DND-41 (cell line): ENCODE measurements at regions not wholly inside any gene's neighbourhood (a gene's known extent, or its start where the extent isn't known, plus 50 kb on each side); places are given as distances from the start of the nearest gene placed in this dataset.

ENCODE experiments used
- ATAC-seq: fragments of 200-7000 bp; cut with Tn5 transposase; 3 replicates; pipeline ENCODE4 v1.9.1; 2021; ENCODE audit warnings: low read depth; ENCODE audit not compliant: insufficient read depth
- DNase-seq: peaks from one replicate; pipeline ENCODE4 v3.0.0-alpha.2; 2020
- H2AFZ ChIP-seq: 2 replicates; pipeline ENCODE4 v1.6.0; 2012; ENCODE audit warnings: low read depth, low read length
- H3K27ac ChIP-seq: 2 replicates; pipeline ENCODE4 v1.5.1; 2012; ENCODE audit warnings: low read length, inconsistent platforms
- H3K27me3 ChIP-seq: fragments of 200-600 bp; sonication (generic); 2 replicates; pipeline ENCODE4 v1.6.0; 2012; ENCODE audit warnings: low read length, mild to moderate bottlenecking, inconsistent platforms; ENCODE audit not compliant: insufficient read depth, poor library complexity
- H3K36me3 ChIP-seq: 2 replicates; pipeline ENCODE4 v1.5.1; 2012; ENCODE audit warnings: low read length, inconsistent platforms; ENCODE audit not compliant: insufficient read depth
- H3K4me1 ChIP-seq: 2 replicates; pipeline ENCODE4 v1.5.1; 2012; ENCODE audit warnings: mild to moderate bottlenecking, low read length; ENCODE audit not compliant: insufficient read depth
- H3K4me2 ChIP-seq: 2 replicates; pipeline ENCODE4 v1.6.0; 2012; ENCODE audit warnings: mild to moderate bottlenecking, moderate library complexity, low read length, inconsistent platforms; ENCODE audit not compliant: insufficient read depth
- H3K4me3 ChIP-seq, 2 experiments: fragments of 200-600 bp in 1 of 2; shearing (Covaris generic) in 1 of 2; 2 replicates each; pipeline ENCODE4 v1.5.1; 2012 to 2016; ENCODE audit warnings: inconsistent platforms in 2 of 2, low read length in 2 of 2, mild to moderate bottlenecking in 2 of 2, low read depth in 1 of 2, moderate library complexity in 1 of 2
- H3K79me2 ChIP-seq: 2 replicates; pipeline ENCODE4 v1.6.0; 2012; ENCODE audit warnings: low read length, inconsistent platforms; ENCODE audit not compliant: insufficient read depth
- H3K9ac ChIP-seq: 2 replicates; pipeline ENCODE4 v1.6.0; 2012; ENCODE audit warnings: low read depth, mild to moderate bottlenecking, inconsistent platforms, low read length, moderate library complexity
- H3K9me3 ChIP-seq: 2 replicates; pipeline ENCODE4 v1.5.1; 2012; ENCODE audit warnings: low read length, moderate library complexity, mild to moderate bottlenecking, inconsistent platforms; ENCODE audit not compliant: insufficient read depth, severe bottlenecking
- H4K20me1 ChIP-seq: 2 replicates; pipeline ENCODE4 v1.6.0; 2012; ENCODE audit warnings: low read length; ENCODE audit not compliant: insufficient read depth
- EZH2 ChIP-seq: IDR thresholded peaks from 3 replicates; pipeline ENCODE4 v1.6.1; 2012; ENCODE audit warnings: borderline replicate concordance, low read depth, mild to moderate bottlenecking, moderate library complexity, low read length, inconsistent platforms; ENCODE audit not compliant: severe bottlenecking
- TF ChIP-seq, protein P1 (sequence below): IDR thresholded peaks from 2 replicates; pipeline ENCODE4 v1.5.1; 2012; ENCODE audit warnings: borderline replicate concordance, low read length, moderate library complexity, mild to moderate bottlenecking; ENCODE audit not compliant: poor library complexity, severe bottlenecking; ENCODE audit errors: extremely low read depth

DNA sequence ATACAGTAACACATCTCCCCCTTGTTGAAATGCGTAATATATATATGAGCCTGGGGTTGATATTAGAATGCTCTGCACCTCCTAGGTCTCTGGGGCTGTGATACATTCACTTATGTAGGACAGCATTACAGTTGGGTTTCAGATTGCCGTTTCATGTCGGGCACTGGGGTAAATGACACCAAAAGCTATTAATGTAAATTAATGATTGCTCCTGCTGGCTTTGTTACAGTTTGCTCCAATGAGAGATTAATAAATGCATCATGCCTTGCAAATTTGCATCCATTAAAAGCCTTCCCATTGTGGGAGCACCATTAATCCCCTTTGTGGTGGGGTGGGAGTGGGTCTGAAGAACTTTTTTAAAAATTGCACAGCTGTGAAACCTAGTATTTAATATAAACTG is 584.4 kb upstream of the EEF2KMT start:
- Histone ChIP-seq H2AFZ (no peak overlapping the region), H3K36me3 (no peaks in the 10 kb centered on the region), H3K79me2 (no peaks in the 10 kb centered on the region), H4K20me1 (no peaks in the 10 kb centered on the region), H3K27me3 (no peaks in the 10 kb centered on the region), H3K4me3 (no peak overlapping the region), H3K27ac (no peak overlapping the region), H3K4me1 (no peaks in the 10 kb centered on the region), H3K9me3 (no peaks in the 10 kb centered on the region), H3K4me2 (no peak overlapping the region), H3K9ac (no peak overlapping the region)
- TF ChIP-seq, protein P1, sequence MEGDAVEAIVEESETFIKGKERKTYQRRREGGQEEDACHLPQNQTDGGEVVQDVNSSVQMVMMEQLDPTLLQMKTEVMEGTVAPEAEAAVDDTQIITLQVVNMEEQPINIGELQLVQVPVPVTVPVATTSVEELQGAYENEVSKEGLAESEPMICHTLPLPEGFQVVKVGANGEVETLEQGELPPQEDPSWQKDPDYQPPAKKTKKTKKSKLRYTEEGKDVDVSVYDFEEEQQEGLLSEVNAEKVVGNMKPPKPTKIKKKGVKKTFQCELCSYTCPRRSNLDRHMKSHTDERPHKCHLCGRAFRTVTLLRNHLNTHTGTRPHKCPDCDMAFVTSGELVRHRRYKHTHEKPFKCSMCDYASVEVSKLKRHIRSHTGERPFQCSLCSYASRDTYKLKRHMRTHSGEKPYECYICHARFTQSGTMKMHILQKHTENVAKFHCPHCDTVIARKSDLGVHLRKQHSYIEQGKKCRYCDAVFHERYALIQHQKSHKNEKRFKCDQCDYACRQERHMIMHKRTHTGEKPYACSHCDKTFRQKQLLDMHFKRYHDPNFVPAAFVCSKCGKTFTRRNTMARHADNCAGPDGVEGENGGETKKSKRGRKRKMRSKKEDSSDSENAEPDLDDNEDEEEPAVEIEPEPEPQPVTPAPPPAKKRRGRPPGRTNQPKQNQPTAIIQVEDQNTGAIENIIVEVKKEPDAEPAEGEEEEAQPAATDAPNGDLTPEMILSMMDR, result no peak
- ATAC-seq, result no peak
- no peak for DNase-seq

DNA sequence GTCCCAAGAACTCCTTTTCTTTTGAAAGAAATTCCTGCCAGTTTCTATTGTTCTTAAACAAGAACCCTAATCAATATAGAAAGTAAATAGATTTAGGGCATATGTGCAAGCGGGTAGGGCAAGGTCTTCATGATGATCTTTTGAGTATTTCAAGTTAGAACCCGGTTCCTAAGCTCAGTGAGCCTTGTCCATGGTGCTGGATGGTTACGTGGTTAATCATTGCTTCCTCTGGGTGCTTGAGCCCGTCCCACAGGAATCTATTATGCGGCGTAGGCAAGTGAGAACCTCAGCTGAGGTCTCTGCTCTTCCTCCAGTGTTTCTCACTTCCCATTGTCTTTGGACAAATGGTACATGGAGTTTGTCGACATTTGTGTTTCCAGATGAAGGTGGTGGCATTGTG is 580.8 kb upstream of the EEF2KMT start:
- no peaks in the 10 kb centered on the region for H4K20me1 ChIP-seq
- peak; percentile 42 for DNase-seq
- H3K27ac ChIP-seq, result no peak overlapping the region
- no peak overlapping the region for H2AFZ ChIP-seq
- no peaks in the 10 kb centered on the region for H3K79me2 ChIP-seq
- no peak overlapping the region for H3K9ac ChIP-seq
- no peak for ATAC-seq
- H3K36me3 ChIP-seq, result no peaks in the 10 kb centered on the region
- TF ChIP-seq, protein P1, result no peak
- TF ChIP-seq EZH2, result no peak
- no peak overlapping the region for H3K4me3 ChIP-seq
- no peaks in the 10 kb centered on the region for H3K4me1 ChIP-seq
- no peaks in the 10 kb centered on the region for H3K9me3 ChIP-seq
- no peak overlapping the region for H3K4me2 ChIP-seq
- no peaks in the 10 kb centered on the region for H3K27me3 ChIP-seq

DNA sequence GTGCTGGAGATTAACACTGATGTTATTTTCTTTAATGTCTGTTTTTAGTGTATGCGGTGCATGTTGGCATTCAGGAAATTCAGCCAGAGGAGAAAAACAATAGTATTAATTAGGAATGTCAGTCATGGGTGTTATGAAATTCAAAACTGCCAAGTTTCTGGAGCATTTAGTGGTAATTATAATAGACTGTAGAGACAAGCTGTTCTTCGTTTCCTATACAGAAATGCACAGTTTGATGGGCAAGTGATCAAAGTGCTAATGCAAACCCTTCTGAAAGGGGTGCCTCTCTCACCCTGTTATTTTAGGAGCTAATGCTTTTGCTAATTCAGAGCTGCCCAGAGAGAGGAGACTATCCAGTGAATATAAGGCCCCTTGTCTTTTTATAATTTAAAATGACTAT is 573.8 kb upstream of the EEF2KMT start:
- Histone ChIP-seq H3K36me3 (no peaks in the 10 kb centered on the region), H3K9me3 (no peaks in the 10 kb centered on the region), H3K4me3 (no peak overlapping the region), H3K4me2 (no peak overlapping the region), H3K4me1 (no peaks in the 10 kb centered on the region), H3K9ac (no peak overlapping the region), H3K27me3 (no peaks in the 10 kb centered on the region), H2AFZ (no peak overlapping the region), H3K27ac (no peak overlapping the region), H4K20me1 (no peaks in the 10 kb centered on the region), H3K79me2 (no peaks in the 10 kb centered on the region)
- ATAC-seq (no peak), DNase-seq (no peak)
- TF ChIP-seq, protein P1, result no peak
- TF ChIP-seq EZH2, result no peak

DNA sequence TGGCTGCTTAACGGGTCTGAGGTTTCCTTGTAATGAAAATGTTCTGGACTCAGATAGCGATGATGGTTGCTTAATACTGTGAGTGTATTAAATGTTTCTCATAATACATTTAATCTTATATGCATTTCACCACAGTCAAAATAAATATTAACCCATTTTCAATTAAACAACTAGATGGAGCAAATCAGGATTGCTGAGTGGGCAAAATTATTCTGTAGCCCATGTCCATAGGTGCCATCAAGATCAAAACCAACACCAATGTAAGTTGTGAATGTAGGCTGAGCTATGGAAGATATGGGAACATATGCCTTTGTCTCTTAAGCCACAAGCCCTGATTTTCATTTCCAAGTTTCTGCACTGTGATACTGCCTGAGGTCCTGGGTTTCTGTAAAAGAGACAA is 572.6 kb upstream of the EEF2KMT start:
- H3K27ac ChIP-seq, result no peak overlapping the region
- no peaks in the 10 kb centered on the region for H3K27me3 ChIP-seq
- no peak overlapping the region for H2AFZ ChIP-seq
- no peak overlapping the region for H3K9ac ChIP-seq
- H3K4me1 ChIP-seq, result no peaks in the 10 kb centered on the region
- H3K9me3 ChIP-seq, result no peaks in the 10 kb centered on the region
- ATAC-seq (no peak), DNase-seq (no peak)
- H3K4me2 ChIP-seq, result no peak overlapping the region
- no peak for TF ChIP-seq EZH2
- TF ChIP-seq, protein P1, result no peak
- no peaks in the 10 kb centered on the region for H3K79me2 ChIP-seq
- H4K20me1 ChIP-seq, result no peaks in the 10 kb centered on the region
- no peaks in the 10 kb centered on the region for H3K36me3 ChIP-seq
- no peak overlapping the region for H3K4me3 ChIP-seq
